ENCODE measurements at regions not wholly inside any gene's neighbourhood (a gene's known extent, or its start where the extent isn't known, plus 50 kb on each side); places are given as distances from the start of the nearest gene placed in this dataset.

GRCh38 chr22:27029584-27030130, 372.3 kb downstream of the MIAT start:
- Histone ChIP-seq H3K4me3 (no peak overlapping the region), H3K9me3 (no peaks in the 10 kb centered on the region), H3K4me1 (ENCODE audit: low read depth) (no peaks in the 10 kb centered on the region), H3K36me3 (ENCODE audit: low read depth) (no peaks in the 10 kb centered on the region)
- no peak for ATAC-seq
- no peak for DNase-seq
- intact Hi-C loops (cut with DNase I, micrococcal nuclease), result no loop called here
- TF ChIP-seq CTCF (IDR thresholded peaks at IDR 0.05), result no peak

- Histone ChIP-seq H3K4me3 (no peak overlapping the region), H3K4me1 (ENCODE audit: low read depth) (no peaks in the 10 kb centered on the region), H3K9me3 (no peaks in the 10 kb centered on the region), H3K36me3 (ENCODE audit: low read depth) (no peaks in the 10 kb centered on the region)
- no peak for TF ChIP-seq CTCF (IDR thresholded peaks at IDR 0.05)
- no peak for DNase-seq
- ATAC-seq, result no peak
- intact Hi-C loops (cut with DNase I, micrococcal nuclease), result no loop called here
These were observed 374.8 kb downstream of the MIAT start for GRCh38 chr22:27032091-27032761.

GRCh38 chr22:27041745-27042310, 384.4 kb downstream of the MIAT start:
- no peaks in the 10 kb centered on the region for H3K36me3 ChIP-seq (ENCODE audit: low read depth)
- H3K4me1 ChIP-seq (ENCODE audit: low read depth), result no peaks in the 10 kb centered on the region
- no peak for DNase-seq
- no peak overlapping the region for H3K4me3 ChIP-seq
- no peaks in the 10 kb centered on the region for H3K9me3 ChIP-seq
- intact Hi-C loops (cut with DNase I, micrococcal nuclease), result no loop called here
- no peak for TF ChIP-seq CTCF (IDR thresholded peaks at IDR 0.05)
- no peak for ATAC-seq

DNA sequence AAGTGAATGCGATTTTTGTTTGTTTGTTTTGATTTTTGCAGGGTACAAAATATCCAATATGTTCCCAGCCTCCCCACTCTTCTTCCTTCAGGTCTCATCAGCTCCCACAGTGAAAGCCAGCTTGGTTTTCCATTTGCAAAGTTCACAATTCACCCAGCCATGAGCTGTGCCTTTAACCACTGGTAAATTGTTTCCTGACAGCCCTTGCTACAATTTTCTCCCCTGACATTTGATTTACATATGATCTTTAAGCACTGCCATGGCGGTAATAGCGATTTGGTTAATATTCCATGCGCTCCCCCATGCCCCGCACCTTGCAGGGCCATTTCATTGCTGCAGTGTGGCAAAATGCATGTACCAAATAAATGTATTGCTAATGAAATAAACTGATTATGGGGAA, 385.9 kb downstream of the MIAT start:
- no peak overlapping the region for H3K4me3 ChIP-seq
- no peaks in the 10 kb centered on the region for H3K4me1 ChIP-seq (ENCODE audit: low read depth)
- no peaks in the 10 kb centered on the region for H3K9me3 ChIP-seq
- no peaks in the 10 kb centered on the region for H3K36me3 ChIP-seq (ENCODE audit: low read depth)
- ATAC-seq (no peak), DNase-seq (no peak)
- intact Hi-C loops (cut with DNase I, micrococcal nuclease), result no loop called here
- no peak for TF ChIP-seq CTCF (IDR thresholded peaks at IDR 0.05)

GRCh38 chr22:27045103-27045947, 387.9 kb downstream of the MIAT start:
- H3K9me3 ChIP-seq, result no peaks in the 10 kb centered on the region
- H3K4me1 ChIP-seq (ENCODE audit: low read depth), result no peaks in the 10 kb centered on the region
- no peak overlapping the region for H3K4me3 ChIP-seq
- intact Hi-C loops (cut with DNase I, micrococcal nuclease), result no loop called here
- H3K36me3 ChIP-seq (ENCODE audit: low read depth), result no peaks in the 10 kb centered on the region
- no peak for TF ChIP-seq CTCF (IDR thresholded peaks at IDR 0.05)
- no peak for ATAC-seq
- DNase-seq, result no peak
